Mesothelial cell of epicardium (in vitro differentiated cells): ENCODE measurements at regions not wholly inside any gene's neighbourhood (a gene's known extent, or its start where the extent isn't known, plus 50 kb on each side); places are given as distances from the start of the nearest gene placed in this dataset.
"Not testable (repeated sequence)": the region's sequence is repeated elsewhere in the genome, so short reads cannot be mapped to it uniquely, and the experiment has no call there.

ENCODE experiments used
- DNase-seq, 2 experiments: peaks; one replicate each; pipeline ENCODE4 v3.0.0; 2021; ENCODE audit warnings: low spot score in 2 of 2; ENCODE audit not compliant: unreplicated experiment in 2 of 2
- H3K27ac Mint-ChIP-seq: 2 replicates; pipeline ENCODE4 v1.8.0; 2021; ENCODE audit warnings: mixed read lengths
- H3K27me3 Mint-ChIP-seq: 2 replicates; pipeline ENCODE4 v1.8.0; 2021; ENCODE audit warnings: low read depth, mixed read lengths
- H3K36me3 Mint-ChIP-seq: 2 replicates; pipeline ENCODE4 v1.8.0; 2021; ENCODE audit warnings: mixed read lengths
- H3K4me1 Mint-ChIP-seq: 2 replicates; pipeline ENCODE4 v1.8.0; 2021; ENCODE audit warnings: mixed read lengths
- H3K4me3 Mint-ChIP-seq: 2 replicates; pipeline ENCODE4 v1.8.0; 2021; ENCODE audit warnings: mild to moderate bottlenecking, moderate library complexity, mixed read lengths
- H3K9me3 Mint-ChIP-seq: 2 replicates; pipeline ENCODE4 v1.8.0; 2021; ENCODE audit warnings: mixed read lengths
- CTCF ChIP-seq: fragments of 200-600 bp; sonication (generic); IDR thresholded peaks from one replicate; pipeline ENCODE4 v1.5.0; 2021; ENCODE audit warnings: antibody characterized with exemption; ENCODE audit not compliant: unreplicated experiment

GRCh38 chr3:107911337-107912000 lies 179.4 kb downstream of the CD47 start:
- DNase-seq: no peak
- no peak overlapping the region for H3K27ac Mint-ChIP-seq
- no peak overlapping the region for H3K4me3 Mint-ChIP-seq
- H3K27me3 Mint-ChIP-seq: no peaks in the 10 kb centered on the region
- no peaks in the 10 kb centered on the region for H3K36me3 Mint-ChIP-seq
- no peak for TF ChIP-seq CTCF
- H3K9me3 Mint-ChIP-seq: no peaks in the 10 kb centered on the region
- H3K4me1 Mint-ChIP-seq: peaks cover 14% of the 10 kb centered on the region

- no peak for DNase-seq
- no peak overlapping the region for H3K4me3 Mint-ChIP-seq
- no peak for TF ChIP-seq CTCF
Observed at GRCh38 chr3:107910713-107911259, 180.0 kb downstream of the CD47 start.

GRCh38 chr3:107909583-107909982 lies 181.2 kb downstream of the CD47 start:
- H3K27ac Mint-ChIP-seq, H3K36me3 Mint-ChIP-seq, H3K4me3 Mint-ChIP-seq, DNase-seq, H3K27me3 Mint-ChIP-seq, H3K9me3 Mint-ChIP-seq: not testable (repeated sequence)
- peaks cover 30% of the 10 kb centered on the region for H3K4me1 Mint-ChIP-seq

More at GRCh38 chr3:107910713-107911259, 180.0 kb downstream of the CD47 start:
- Mint-ChIP-seq H3K4me1 (peaks cover 20% of the 10 kb centered on the region), H3K36me3 (no peaks in the 10 kb centered on the region), H3K9me3 (no peaks in the 10 kb centered on the region), H3K27me3 (no peaks in the 10 kb centered on the region), H3K27ac (no peak overlapping the region)

GRCh38 chr3:107907996-107908395 lies 182.8 kb downstream of the CD47 start:
- Mint-ChIP-seq H3K27me3 (no peaks in the 10 kb centered on the region), H3K4me3 (no peak overlapping the region), H3K36me3 (peaks cover 1% of the 10 kb centered on the region), H3K27ac (no peak overlapping the region), H3K9me3 (peaks cover 3% of the 10 kb centered on the region), H3K4me1 (peaks cover 34% of the 10 kb centered on the region)
- no peak for DNase-seq
- TF ChIP-seq CTCF: no peak

GRCh38 chr3:107904536-107905066 lies 186.2 kb downstream of the CD47 start:
- H3K4me1 Mint-ChIP-seq: peaks cover 34% of the 10 kb centered on the region
- TF ChIP-seq CTCF: no peak
- DNase-seq: no peak
- H3K36me3 Mint-ChIP-seq: peaks cover 4% of the 10 kb centered on the region
- H3K27ac Mint-ChIP-seq: peak overlapping the region; percentile 52
- peaks cover 9% of the 10 kb centered on the region for H3K9me3 Mint-ChIP-seq
- H3K27me3 Mint-ChIP-seq: no peaks in the 10 kb centered on the region
- no peak overlapping the region for H3K4me3 Mint-ChIP-seq

- Mint-ChIP-seq H3K4me3 (no peak overlapping the region), H3K36me3 (peaks cover 4% of the 10 kb centered on the region)
Observed at GRCh38 chr3:107899990-107900651, 190.7 kb downstream of the CD47 start.

More at GRCh38 chr3:107899990-107900651, 190.7 kb downstream of the CD47 start:
- no peak for DNase-seq
- H3K27me3 Mint-ChIP-seq: peaks cover 9% of the 10 kb centered on the region
- no peak overlapping the region for H3K27ac Mint-ChIP-seq
- H3K4me1 Mint-ChIP-seq: peaks cover 20% of the 10 kb centered on the region
- no peak for TF ChIP-seq CTCF
- peaks cover 9% of the 10 kb centered on the region for H3K9me3 Mint-ChIP-seq
